D721Med (cell line): ENCODE measurements at regions not wholly inside any gene's neighbourhood (a gene's known extent, or its start where the extent isn't known, plus 50 kb on each side); places are given as distances from the start of the nearest gene placed in this dataset.
A peak's percentile ranks its signal among the peaks of the same experiment; 100 is the strongest.

Experiments
- DNase-seq: peaks from one replicate; pipeline ENCODE4 v3.0.0; 2011; ENCODE audit warnings: low spot score; ENCODE audit not compliant: insufficient read length
- FAIRE-seq: peaks from 2 replicates; lab custom pipeline; 2011; peaks lifted over from hg19 to GRCh38; lab: Jason Lieb, UNC
- CTCF ChIP-seq: IDR thresholded peaks from 2 replicates; pipeline ENCODE4 v1.5.1; 2012; ENCODE audit warnings: mild to moderate bottlenecking, control low read depth; ENCODE audit not compliant: insufficient read depth; ENCODE audit errors: missing control alignments

GRCh38 chr3:5787861-5788488 is 600.5 kb downstream of the EDEM1 start:
- FAIRE-seq, result no peak
- peak; percentile 22 for DNase-seq
- TF ChIP-seq CTCF, result no peak

DNA sequence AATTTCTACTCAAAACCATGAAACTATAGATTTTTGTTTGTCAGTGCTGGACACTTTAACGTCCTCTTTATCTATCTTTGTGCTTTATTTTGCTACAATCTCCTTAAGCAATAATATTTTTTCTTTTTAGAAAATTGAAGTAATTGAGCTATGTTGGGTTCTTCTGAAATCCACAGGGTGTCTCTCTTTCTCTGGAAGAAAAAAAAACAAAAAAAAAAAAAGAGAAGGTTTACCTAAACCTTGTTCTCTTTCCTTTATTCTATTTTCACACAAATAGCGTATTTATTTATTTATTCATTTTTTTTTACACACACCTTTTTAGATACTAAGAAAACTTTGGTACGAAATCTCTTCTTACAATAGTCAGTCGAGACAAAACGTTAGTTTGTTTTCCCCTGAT is 601.0 kb downstream of the EDEM1 start:
- no peak for TF ChIP-seq CTCF
- DNase-seq, result no peak
- no peak for FAIRE-seq

DNA sequence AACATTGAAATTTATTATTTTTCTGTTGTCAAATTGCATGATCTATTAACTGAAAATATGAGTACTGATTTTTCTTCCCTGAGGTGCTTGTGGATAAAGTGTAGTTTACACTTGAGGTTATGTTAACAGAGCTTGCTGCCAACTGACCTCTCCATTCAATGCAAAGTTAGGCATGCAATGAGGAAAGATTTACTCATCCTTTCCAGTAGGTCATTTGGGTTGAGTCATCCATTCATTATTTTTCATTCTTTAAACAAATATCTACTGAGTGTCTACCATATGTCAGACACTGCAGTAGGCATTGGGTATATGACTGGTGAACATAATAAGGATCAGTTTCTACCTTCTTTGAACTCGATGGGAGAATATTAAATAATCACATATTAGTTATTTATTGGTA is 604.1 kb downstream of the EDEM1 start:
- no peak for TF ChIP-seq CTCF
- FAIRE-seq (no peak), DNase-seq (no peak)

DNA sequence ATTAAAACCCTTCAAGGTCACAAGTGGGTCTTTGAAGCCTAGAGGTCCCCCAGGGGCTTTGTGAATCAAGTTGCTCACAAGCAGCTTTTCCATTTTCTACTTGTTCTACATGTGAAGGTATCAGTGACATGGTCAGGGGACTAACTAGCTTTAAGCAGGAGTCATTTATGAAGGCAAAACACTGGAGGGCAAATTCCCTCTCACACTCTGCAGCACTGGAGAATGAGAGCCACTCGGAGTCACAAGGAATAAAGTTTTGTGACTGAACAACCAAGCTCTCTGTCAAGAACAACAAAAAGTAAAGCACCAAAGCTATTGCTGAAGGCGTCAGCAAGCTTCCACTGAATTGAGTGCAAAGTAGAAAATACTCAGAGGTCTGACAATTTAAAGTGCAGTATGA is 609.0 kb downstream of the EDEM1 start:
- FAIRE-seq (no peak), DNase-seq (no peak)
- no peak for TF ChIP-seq CTCF

DNA sequence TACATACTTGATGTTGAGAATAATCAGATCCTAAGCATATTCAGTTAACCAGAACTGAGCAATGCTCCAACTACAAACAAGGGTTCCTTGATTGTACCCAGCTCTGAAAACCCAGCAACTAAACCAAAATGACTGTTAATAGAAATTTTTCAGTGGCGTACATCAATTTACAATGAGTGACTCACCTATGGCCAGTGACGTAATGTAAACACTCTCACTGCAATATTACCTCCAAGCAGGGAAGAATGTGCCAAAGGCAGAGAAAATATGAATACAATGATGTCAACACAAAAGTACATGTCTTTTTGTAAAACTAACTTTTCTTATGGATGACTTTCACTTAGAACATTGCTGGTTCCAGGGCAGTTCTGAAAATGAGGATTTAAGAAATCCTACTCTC is 611.3 kb downstream of the EDEM1 start:
- DNase-seq (no peak), FAIRE-seq (no peak)
- TF ChIP-seq CTCF, result no peak

GRCh38 chr3:5799398-5799797 is 611.9 kb downstream of the EDEM1 start:
- DNase-seq (no peak), FAIRE-seq (no peak)
- no peak for TF ChIP-seq CTCF

DNA sequence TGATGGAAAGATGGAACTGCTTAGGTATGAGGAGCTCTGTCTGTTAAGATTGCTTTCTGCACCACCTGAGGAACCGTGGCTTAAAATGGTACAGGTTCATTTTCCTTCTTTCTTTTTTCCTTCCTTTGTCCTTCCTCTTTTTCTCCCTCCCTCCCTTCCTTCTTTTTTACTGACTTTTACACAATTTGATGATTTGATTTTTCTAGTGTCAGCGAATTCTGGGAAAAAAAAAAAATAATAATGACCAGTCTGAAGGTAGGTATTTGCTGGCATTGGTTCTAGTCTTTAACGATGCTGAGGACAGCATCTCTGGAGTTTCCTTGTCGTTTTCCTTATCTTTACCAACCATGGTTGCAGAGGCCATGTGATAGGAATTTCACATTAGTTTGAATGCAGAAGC is 613.5 kb downstream of the EDEM1 start:
- TF ChIP-seq CTCF, result no peak
- no peak for DNase-seq
- FAIRE-seq, result no peak
